ENCODE measurements at regions not wholly inside any gene's neighbourhood (a gene's known extent, or its start where the extent isn't known, plus 50 kb on each side); places are given as distances from the start of the nearest gene placed in this dataset.

- H3K4me1 Mint-ChIP-seq (ENCODE audit: low read depth): no peaks in the 10 kb centered on the region
- no peak overlapping the region for H3K27ac Mint-ChIP-seq
- H3K9me3 Mint-ChIP-seq: no peaks in the 10 kb centered on the region
- H3K36me3 Mint-ChIP-seq (ENCODE audit: low read depth): no peaks in the 10 kb centered on the region
- no peak overlapping the region for H3K4me3 Mint-ChIP-seq
- H3K27me3 Mint-ChIP-seq (ENCODE audit: low read depth): no peaks in the 10 kb centered on the region
Observed at GRCh38 chr13:86378628-86379027, 579.4 kb upstream of the SLITRK6 start.

- H3K27ac Mint-ChIP-seq: no peak overlapping the region
- no peaks in the 10 kb centered on the region for H3K9me3 Mint-ChIP-seq
- no peaks in the 10 kb centered on the region for H3K36me3 Mint-ChIP-seq (ENCODE audit: low read depth)
Observed at GRCh38 chr13:86383151-86383550, 583.9 kb upstream of the SLITRK6 start.

GRCh38 chr13:86383561-86383960, 584.3 kb upstream of the SLITRK6 start:
- H3K9me3 Mint-ChIP-seq: no peaks in the 10 kb centered on the region

More at GRCh38 chr13:86383151-86383550, 583.9 kb upstream of the SLITRK6 start:
- Mint-ChIP-seq H3K4me1 (ENCODE audit: low read depth) (no peaks in the 10 kb centered on the region), H3K27me3 (ENCODE audit: low read depth) (no peaks in the 10 kb centered on the region), H3K4me3 (no peak overlapping the region)

GRCh38 chr13:86397635-86398034, 598.4 kb upstream of the SLITRK6 start:
- H3K27me3 Mint-ChIP-seq (ENCODE audit: low read depth): no peaks in the 10 kb centered on the region
- no peak overlapping the region for H3K27ac Mint-ChIP-seq
- no peaks in the 10 kb centered on the region for H3K36me3 Mint-ChIP-seq (ENCODE audit: low read depth)
- H3K9me3 Mint-ChIP-seq: peaks cover 8% of the 10 kb centered on the region
- no peaks in the 10 kb centered on the region for H3K4me1 Mint-ChIP-seq (ENCODE audit: low read depth)
- H3K4me3 Mint-ChIP-seq: no peak overlapping the region

More at GRCh38 chr13:86383561-86383960, 584.3 kb upstream of the SLITRK6 start:
- no peak overlapping the region for H3K4me3 Mint-ChIP-seq
- no peaks in the 10 kb centered on the region for H3K27me3 Mint-ChIP-seq (ENCODE audit: low read depth)
- H3K4me1 Mint-ChIP-seq (ENCODE audit: low read depth): no peaks in the 10 kb centered on the region
- H3K36me3 Mint-ChIP-seq (ENCODE audit: low read depth): no peaks in the 10 kb centered on the region
- H3K27ac Mint-ChIP-seq: no peak overlapping the region

- no peaks in the 10 kb centered on the region for H3K27me3 Mint-ChIP-seq (ENCODE audit: low read depth)
- no peaks in the 10 kb centered on the region for H3K36me3 Mint-ChIP-seq (ENCODE audit: low read depth)
- no peaks in the 10 kb centered on the region for H3K4me1 Mint-ChIP-seq (ENCODE audit: low read depth)
- H3K27ac Mint-ChIP-seq: no peak overlapping the region
- H3K9me3 Mint-ChIP-seq: peaks cover 8% of the 10 kb centered on the region
- no peak overlapping the region for H3K4me3 Mint-ChIP-seq
Observed at GRCh38 chr13:86399572-86399971, 600.4 kb upstream of the SLITRK6 start.

GRCh38 chr13:86402500-86402899, 603.3 kb upstream of the SLITRK6 start:
- Mint-ChIP-seq H3K9me3 (peaks cover 14% of the 10 kb centered on the region), H3K4me3 (no peak overlapping the region), H3K4me1 (ENCODE audit: low read depth) (no peaks in the 10 kb centered on the region), H3K27ac (no peak overlapping the region), H3K27me3 (ENCODE audit: low read depth) (no peaks in the 10 kb centered on the region), H3K36me3 (ENCODE audit: low read depth) (no peaks in the 10 kb centered on the region)

GRCh38 chr13:86403181-86403580, 604.0 kb upstream of the SLITRK6 start:
- Mint-ChIP-seq H3K9me3 (peaks cover 19% of the 10 kb centered on the region), H3K4me3 (no peak overlapping the region), H3K36me3 (ENCODE audit: low read depth) (no peaks in the 10 kb centered on the region), H3K4me1 (ENCODE audit: low read depth) (no peaks in the 10 kb centered on the region), H3K27me3 (ENCODE audit: low read depth) (no peaks in the 10 kb centered on the region), H3K27ac (no peak overlapping the region)

GRCh38 chr13:86409466-86410241, 610.4 kb upstream of the SLITRK6 start:
- no peaks in the 10 kb centered on the region for H3K4me1 Mint-ChIP-seq (ENCODE audit: low read depth)
- H3K27me3 Mint-ChIP-seq (ENCODE audit: low read depth): no peaks in the 10 kb centered on the region
- no peaks in the 10 kb centered on the region for H3K36me3 Mint-ChIP-seq (ENCODE audit: low read depth)
- peaks cover 25% of the 10 kb centered on the region for H3K9me3 Mint-ChIP-seq
- H3K27ac Mint-ChIP-seq: no peak overlapping the region
- H3K4me3 Mint-ChIP-seq: no peak overlapping the region

GRCh38 chr13:86425170-86425815, 626.1 kb upstream of the SLITRK6 start:
- Mint-ChIP-seq H3K4me3 (no peak overlapping the region), H3K9me3 (peaks cover 21% of the 10 kb centered on the region), H3K27me3 (ENCODE audit: low read depth) (no peaks in the 10 kb centered on the region), H3K4me1 (ENCODE audit: low read depth) (no peaks in the 10 kb centered on the region), H3K27ac (no peak overlapping the region), H3K36me3 (ENCODE audit: low read depth) (no peaks in the 10 kb centered on the region)

GRCh38 chr13:86426437-86426836, 627.2 kb upstream of the SLITRK6 start:
- H3K27ac Mint-ChIP-seq: no peak overlapping the region

GRCh38 chr13:86429756-86430155, 630.5 kb upstream of the SLITRK6 start:
- Mint-ChIP-seq H3K4me1 (ENCODE audit: low read depth) (no peaks in the 10 kb centered on the region), H3K36me3 (ENCODE audit: low read depth) (no peaks in the 10 kb centered on the region), H3K27ac (no peak overlapping the region), H3K9me3 (peaks cover 20% of the 10 kb centered on the region), H3K27me3 (ENCODE audit: low read depth) (no peaks in the 10 kb centered on the region), H3K4me3 (no peak overlapping the region)

More at GRCh38 chr13:86426437-86426836, 627.2 kb upstream of the SLITRK6 start:
- Mint-ChIP-seq H3K36me3 (ENCODE audit: low read depth) (no peaks in the 10 kb centered on the region), H3K4me3 (no peak overlapping the region), H3K27me3 (ENCODE audit: low read depth) (no peaks in the 10 kb centered on the region), H3K9me3 (peaks cover 13% of the 10 kb centered on the region), H3K4me1 (ENCODE audit: low read depth) (no peaks in the 10 kb centered on the region)

- Mint-ChIP-seq H3K4me1 (ENCODE audit: low read depth) (no peaks in the 10 kb centered on the region), H3K9me3 (peaks cover 14% of the 10 kb centered on the region), H3K4me3 (no peak overlapping the region), H3K27ac (no peak overlapping the region), H3K27me3 (ENCODE audit: low read depth) (no peaks in the 10 kb centered on the region), H3K36me3 (ENCODE audit: low read depth) (no peaks in the 10 kb centered on the region)
Observed at GRCh38 chr13:86438034-86438433, 638.8 kb upstream of the SLITRK6 start.

GRCh38 chr13:86445206-86445605, 646.0 kb upstream of the SLITRK6 start:
- Mint-ChIP-seq H3K36me3 (ENCODE audit: low read depth) (no peaks in the 10 kb centered on the region), H3K27ac (no peak overlapping the region), H3K4me3 (no peak overlapping the region), H3K4me1 (ENCODE audit: low read depth) (no peaks in the 10 kb centered on the region), H3K27me3 (ENCODE audit: low read depth) (no peaks in the 10 kb centered on the region), H3K9me3 (peaks cover 10% of the 10 kb centered on the region)

GRCh38 chr13:86445672-86446071, 646.5 kb upstream of the SLITRK6 start:
- no peaks in the 10 kb centered on the region for H3K4me1 Mint-ChIP-seq (ENCODE audit: low read depth)
- no peaks in the 10 kb centered on the region for H3K36me3 Mint-ChIP-seq (ENCODE audit: low read depth)
- no peaks in the 10 kb centered on the region for H3K27me3 Mint-ChIP-seq (ENCODE audit: low read depth)
- peaks cover 10% of the 10 kb centered on the region for H3K9me3 Mint-ChIP-seq
- H3K27ac Mint-ChIP-seq: no peak overlapping the region
- no peak overlapping the region for H3K4me3 Mint-ChIP-seq

- peaks cover 10% of the 10 kb centered on the region for H3K9me3 Mint-ChIP-seq
- H3K4me1 Mint-ChIP-seq (ENCODE audit: low read depth): no peaks in the 10 kb centered on the region
- no peaks in the 10 kb centered on the region for H3K36me3 Mint-ChIP-seq (ENCODE audit: low read depth)
- H3K27me3 Mint-ChIP-seq (ENCODE audit: low read depth): no peaks in the 10 kb centered on the region
- H3K27ac Mint-ChIP-seq: no peak overlapping the region
- no peak overlapping the region for H3K4me3 Mint-ChIP-seq
Observed at GRCh38 chr13:86446311-86446710, 647.1 kb upstream of the SLITRK6 start.
